Tibial nerve (tissue), 4 donors: ENCODE measurements at regions not wholly inside any gene's neighbourhood (a gene's known extent, or its start where the extent isn't known, plus 50 kb on each side); places are given as distances from the start of the nearest gene placed in this dataset.

Experiments
- DNase-seq, 2 donors: peaks; one replicate each; pipeline ENCODE4 v3.0.0-alpha.2; 2019; ENCODE audit warnings: low spot score in 2 of 2
- H3K27ac ChIP-seq, 4 donors: fragments of 200-600 bp; sonication (generic) in 3 of 4; one replicate each; pipeline ENCODE4 v1.5.1; 2017 to 2019; ENCODE audit warnings: mild to moderate bottlenecking in 1 of 4
- H3K27me3 ChIP-seq, 2 donors: fragments of 200-600 bp; sonication (generic) in 1 of 2; one replicate each; pipeline versions ENCODE4 v1.5.1 to v1.6.0; 2017 to 2019
- H3K36me3 ChIP-seq, 3 donors: fragments of 200-600 bp; sonication (generic); one replicate each; pipeline ENCODE4 v1.5.1; 2018 to 2019
- H3K4me1 ChIP-seq, 4 donors: fragments of 200-600 bp; sonication (generic) in 3 of 4; one replicate each; pipeline ENCODE4 v1.5.1; 2017 to 2019
- H3K4me3 ChIP-seq, 4 donors: fragments of 200-600 bp; sonication (generic) in 3 of 4; one replicate each; pipeline ENCODE4 v1.5.1; 2017 to 2019; ENCODE audit warnings: mild to moderate bottlenecking in 1 of 4, moderate library complexity in 1 of 4
- H3K9me3 ChIP-seq, 4 donors: fragments of 200-600 bp; sonication (generic) in 3 of 4; one replicate each; pipeline ENCODE4 v1.5.1; 2017 to 2019
- EP300 ChIP-seq, 2 donors: sonication (generic); formaldehyde crosslinking; IDR thresholded peaks; one replicate each; pipeline ENCODE4 v1.6.1; 2017; ENCODE audit warnings: antibody characterized with exemption in 2 of 2, mild to moderate bottlenecking in 1 of 2
- POLR2A ChIP-seq, 2 donors: fragments of 450-650 bp; IDR thresholded peaks; one replicate each; pipeline ENCODE4 v1.6.1; 2017; ENCODE audit warnings: antibody characterized with exemption in 2 of 2, mild to moderate bottlenecking in 2 of 2, moderate library complexity in 2 of 2
- WGBS, 2 donors: methylation state at CpG; one replicate each; pipeline ENCODE4 v1.1.5; 2018; 5-methylcytosine and 5-hydroxymethylcytosine counted together
- TF ChIP-seq, protein P1 (sequence below), 5 experiments: fragments of 200-600 bp in 3 of 5; fragments of 450-650 bp in 2 of 5; sonication (generic) in 3 of 5; IDR thresholded peaks; one replicate each; pipeline ENCODE4 v1.5.1; 2016 to 2019; ENCODE audit warnings: antibody characterized with exemption in 5 of 5, mild to moderate bottlenecking in 3 of 5, moderate library complexity in 2 of 5

DNA sequence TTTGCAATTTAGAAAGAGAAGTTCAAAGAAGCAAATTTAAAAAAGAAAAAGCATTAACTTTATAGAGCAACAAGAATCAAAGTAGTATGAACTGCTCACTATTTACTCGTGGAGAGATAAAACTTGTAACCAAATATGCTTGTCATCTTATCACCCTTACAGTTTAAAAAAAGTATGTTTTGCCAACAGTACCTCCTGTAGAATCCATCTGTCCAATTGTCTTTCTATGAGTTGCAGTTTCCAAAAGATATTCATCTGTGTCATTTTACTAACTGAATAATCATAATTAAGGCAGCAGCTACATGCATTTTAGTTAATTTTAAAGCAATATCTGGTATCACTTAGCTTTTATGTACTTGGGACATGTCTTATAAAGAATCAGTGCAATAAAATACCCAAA, 1112.3 kb downstream of the DSC3 start:
- H3K4me1 ChIP-seq, result no peaks in the 10 kb centered on the region
- TF ChIP-seq POLR2A (IDR thresholded peaks at IDR 0.05), result no peak
- TF ChIP-seq EP300 (IDR thresholded peaks at IDR 0.05), result no peak
- TF ChIP-seq, protein P1, sequence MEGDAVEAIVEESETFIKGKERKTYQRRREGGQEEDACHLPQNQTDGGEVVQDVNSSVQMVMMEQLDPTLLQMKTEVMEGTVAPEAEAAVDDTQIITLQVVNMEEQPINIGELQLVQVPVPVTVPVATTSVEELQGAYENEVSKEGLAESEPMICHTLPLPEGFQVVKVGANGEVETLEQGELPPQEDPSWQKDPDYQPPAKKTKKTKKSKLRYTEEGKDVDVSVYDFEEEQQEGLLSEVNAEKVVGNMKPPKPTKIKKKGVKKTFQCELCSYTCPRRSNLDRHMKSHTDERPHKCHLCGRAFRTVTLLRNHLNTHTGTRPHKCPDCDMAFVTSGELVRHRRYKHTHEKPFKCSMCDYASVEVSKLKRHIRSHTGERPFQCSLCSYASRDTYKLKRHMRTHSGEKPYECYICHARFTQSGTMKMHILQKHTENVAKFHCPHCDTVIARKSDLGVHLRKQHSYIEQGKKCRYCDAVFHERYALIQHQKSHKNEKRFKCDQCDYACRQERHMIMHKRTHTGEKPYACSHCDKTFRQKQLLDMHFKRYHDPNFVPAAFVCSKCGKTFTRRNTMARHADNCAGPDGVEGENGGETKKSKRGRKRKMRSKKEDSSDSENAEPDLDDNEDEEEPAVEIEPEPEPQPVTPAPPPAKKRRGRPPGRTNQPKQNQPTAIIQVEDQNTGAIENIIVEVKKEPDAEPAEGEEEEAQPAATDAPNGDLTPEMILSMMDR (IDR thresholded peaks at IDR 0.05), result no peak
- no peaks in the 10 kb centered on the region for H3K27me3 ChIP-seq
- H3K9me3 ChIP-seq, result no peaks in the 10 kb centered on the region
- no peak overlapping the region for H3K4me3 ChIP-seq
- H3K36me3 ChIP-seq, result no peaks in the 10 kb centered on the region
- no peak overlapping the region for H3K27ac ChIP-seq
- DNase-seq, result no peak
- 65 to 69% methylated on average over 1 of the region's 1 CpG for WGBS, 2 donors

DNA sequence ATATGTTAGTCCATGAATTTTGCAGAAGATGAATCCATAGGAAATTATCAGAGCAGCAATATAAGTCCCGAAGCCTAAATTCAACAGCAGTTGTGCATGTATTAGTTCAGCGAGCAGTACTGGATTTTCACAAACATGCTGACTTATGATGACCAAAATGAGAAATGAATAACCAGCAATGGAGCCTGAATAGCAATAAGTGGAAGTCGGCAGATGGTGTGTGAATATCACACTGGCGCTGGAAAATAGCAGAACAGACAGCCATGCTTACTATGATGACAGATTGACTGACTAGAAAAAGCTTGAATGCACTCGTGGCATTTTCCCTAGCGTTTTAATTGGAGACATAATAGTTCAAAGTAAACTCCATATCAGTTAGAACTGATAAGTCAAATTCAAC, 1114.5 kb downstream of the DSC3 start:
- H3K27ac ChIP-seq, result no peak overlapping the region
- no peaks in the 10 kb centered on the region for H3K27me3 ChIP-seq
- no peak overlapping the region for H3K4me3 ChIP-seq
- DNase-seq, result no peak
- H3K9me3 ChIP-seq, result peaks cover 0 to 3% (median 0%) of the 10 kb centered on the region in 4 donors
- H3K4me1 ChIP-seq, result no peaks in the 10 kb centered on the region
- WGBS, 2 donors, result 82 to 85% methylated on average over 6 of the region's 6 CpGs
- no peaks in the 10 kb centered on the region for H3K36me3 ChIP-seq
- TF ChIP-seq EP300 (IDR thresholded peaks at IDR 0.05) (no peak), POLR2A (IDR thresholded peaks at IDR 0.05) (no peak)
- TF ChIP-seq, protein P1 (IDR thresholded peaks at IDR 0.05), result no peak

DNA sequence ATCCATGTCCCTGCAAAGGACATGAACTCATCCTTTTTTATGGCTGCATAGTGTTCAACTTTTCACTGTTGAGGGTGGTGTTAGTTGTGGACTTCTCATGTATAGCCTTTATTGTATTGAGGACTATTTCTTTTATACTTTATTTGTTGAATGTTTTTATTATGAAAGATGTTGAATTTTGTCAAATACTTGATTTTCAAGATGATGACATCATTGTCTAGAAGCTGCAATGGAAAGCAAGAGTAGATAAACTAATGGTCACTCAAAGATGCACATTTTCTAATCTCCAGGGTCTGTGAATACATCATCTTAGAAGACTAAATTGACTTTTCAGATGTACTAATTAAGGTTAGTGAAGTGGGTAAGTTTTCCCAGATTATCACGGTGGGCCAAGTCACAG, 1117.0 kb downstream of the DSC3 start:
- Histone ChIP-seq H3K36me3 (no peaks in the 10 kb centered on the region), H3K27me3 (no peaks in the 10 kb centered on the region), H3K27ac (no peak overlapping the region), H3K4me3 (no peak overlapping the region), H3K4me1 (no peaks in the 10 kb centered on the region), H3K9me3 (peaks cover 0 to 3% (median 0%) of the 10 kb centered on the region in 4 donors)
- 94 to 98% methylated on average over 1 of the region's 1 CpG for WGBS, 2 donors
- DNase-seq, result no peak
- TF ChIP-seq POLR2A (IDR thresholded peaks at IDR 0.05), result no peak
- TF ChIP-seq, protein P1 (IDR thresholded peaks at IDR 0.05), result no peak
- no peak for TF ChIP-seq EP300 (IDR thresholded peaks at IDR 0.05)

DNA sequence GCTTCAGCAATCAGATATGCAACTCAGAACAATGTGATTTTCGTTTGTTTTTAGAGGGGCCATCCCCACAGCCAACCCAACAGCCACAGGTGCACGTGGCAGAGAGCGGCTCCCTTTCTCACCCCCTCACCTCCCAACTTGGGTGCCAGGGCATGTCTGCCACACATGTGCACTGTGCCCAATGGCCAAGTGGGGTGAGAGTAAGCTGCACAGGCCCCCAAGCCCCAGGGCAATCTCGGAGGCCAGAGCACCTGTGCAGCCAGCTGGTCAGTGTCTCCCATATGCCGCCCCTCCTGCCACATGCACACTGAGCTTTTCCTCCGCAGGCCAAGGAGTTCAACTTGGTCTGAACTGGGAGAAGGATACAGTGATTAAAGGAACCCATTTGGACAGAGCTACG, 1130.2 kb downstream of the DSC3 start:
- Histone ChIP-seq H3K27me3 (no peaks in the 10 kb centered on the region), H3K9me3 (no peaks in the 10 kb centered on the region), H3K36me3 (no peaks in the 10 kb centered on the region), H3K27ac (no peak overlapping the region), H3K4me3 (no peak overlapping the region), H3K4me1 (no peaks in the 10 kb centered on the region)
- WGBS, 2 donors, result 85 to 92% methylated on average over 5 to 7 of the region's 7 CpGs
- DNase-seq, result no peak
- no peak for TF ChIP-seq POLR2A (IDR thresholded peaks at IDR 0.05)
- TF ChIP-seq, protein P1 (IDR thresholded peaks at IDR 0.05), result no peak
- TF ChIP-seq EP300 (IDR thresholded peaks at IDR 0.05), result no peak

DNA sequence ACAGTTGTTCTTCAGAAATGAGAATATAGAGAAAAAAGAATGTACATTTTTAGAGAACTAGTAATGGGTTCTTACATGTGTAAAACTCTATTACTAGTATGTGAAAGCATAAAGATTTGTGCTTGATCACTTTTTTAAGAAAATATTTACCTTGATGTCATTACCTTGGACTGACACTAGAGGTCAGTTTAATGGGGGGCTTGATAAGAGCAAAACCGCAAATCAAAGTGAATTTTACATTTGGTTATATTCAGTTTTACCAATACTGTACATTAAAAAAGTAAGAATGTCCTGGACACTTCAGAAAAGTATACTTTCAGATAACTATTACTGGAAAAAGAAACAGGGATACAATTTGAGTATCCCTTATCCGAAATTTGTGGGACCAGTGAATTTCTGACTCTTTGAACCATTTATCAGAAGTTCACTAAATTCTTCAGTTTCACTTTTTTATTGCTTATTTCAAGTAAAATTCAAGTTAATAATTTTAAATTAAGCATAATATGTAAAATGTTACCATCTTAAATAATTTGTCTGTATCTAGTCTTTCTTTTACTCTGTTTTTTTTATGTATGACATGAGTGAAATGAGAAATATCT, 1149.5 kb downstream of the DSC3 start:
- DNase-seq, result no peak
- no peaks in the 10 kb centered on the region for H3K9me3 ChIP-seq
- no peaks in the 10 kb centered on the region for H3K36me3 ChIP-seq
- WGBS, 2 donors, result 74 to 76% methylated on average over 2 of the region's 2 CpGs
- H3K4me1 ChIP-seq, result no peaks in the 10 kb centered on the region
- H3K4me3 ChIP-seq, result no peak overlapping the region
- no peak for TF ChIP-seq EP300 (IDR thresholded peaks at IDR 0.05)
- TF ChIP-seq, protein P1 (IDR thresholded peaks at IDR 0.05), result peak in 1 of 5 experiments; percentile 18
- H3K27me3 ChIP-seq, result no peaks in the 10 kb centered on the region
- no peak overlapping the region for H3K27ac ChIP-seq
